GM18499 (cell line): ENCODE measurements at regions not wholly inside any gene's neighbourhood (a gene's known extent, or its start where the extent isn't known, plus 50 kb on each side); places are given as distances from the start of the nearest gene placed in this dataset.

ENCODE experiments used
- ATAC-seq: cut with Tn5 transposase; IDR thresholded peaks from one replicate; pipeline ENCODE4 v1.9.1; 2021; ENCODE audit warnings: moderate number of reproducible peaks; ENCODE audit not compliant: insufficient read depth, unreplicated experiment

DNA sequence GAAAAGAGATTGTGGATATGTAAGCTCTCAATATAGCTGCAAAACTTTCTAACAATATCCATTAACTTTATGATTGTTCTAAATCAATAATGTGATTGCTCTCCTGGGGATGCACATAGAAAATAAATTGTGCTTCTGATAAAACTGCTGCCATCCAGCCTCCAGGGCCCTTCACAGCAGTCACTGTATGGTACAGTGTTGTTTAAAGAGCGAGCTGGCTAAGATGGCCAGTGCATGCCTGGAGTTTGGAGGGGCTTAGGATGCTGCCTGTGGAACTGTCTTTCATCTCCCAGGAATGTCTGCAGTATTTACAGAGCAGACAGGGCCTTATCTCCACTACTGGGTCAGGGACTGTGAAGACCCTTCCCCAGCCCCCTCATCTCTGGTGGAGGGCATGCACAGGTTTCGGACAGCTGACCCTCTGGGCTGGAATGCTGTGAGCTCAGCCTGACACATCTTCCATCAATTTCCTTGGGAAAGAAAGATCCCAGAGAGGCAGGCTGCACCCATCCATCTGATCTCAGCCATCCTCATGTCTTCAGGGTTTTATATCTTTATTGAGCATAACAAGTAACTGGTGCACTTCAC, 137.0 kb downstream of the PLPP3 start:
- ATAC-seq, result no peak

DNA sequence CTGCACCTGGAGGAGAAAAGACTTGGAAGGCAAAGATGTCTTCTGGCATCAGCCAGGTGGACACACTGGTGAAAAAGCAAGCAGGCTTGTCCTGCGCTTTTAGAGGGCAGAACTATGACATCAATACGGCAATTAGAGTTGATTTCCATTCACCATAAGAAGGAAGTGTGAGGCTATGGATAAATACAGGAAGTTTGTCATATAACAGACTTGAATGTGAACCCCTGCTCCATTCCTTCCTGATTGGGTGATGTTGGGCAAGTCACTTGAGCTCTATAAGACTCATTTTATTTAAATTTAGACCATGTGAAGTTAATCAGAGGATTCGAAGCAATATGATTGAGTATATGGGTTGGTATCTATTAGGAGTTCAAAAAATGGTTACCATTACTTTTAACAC, 137.8 kb downstream of the PLPP3 start:
- no peak for ATAC-seq

DNA sequence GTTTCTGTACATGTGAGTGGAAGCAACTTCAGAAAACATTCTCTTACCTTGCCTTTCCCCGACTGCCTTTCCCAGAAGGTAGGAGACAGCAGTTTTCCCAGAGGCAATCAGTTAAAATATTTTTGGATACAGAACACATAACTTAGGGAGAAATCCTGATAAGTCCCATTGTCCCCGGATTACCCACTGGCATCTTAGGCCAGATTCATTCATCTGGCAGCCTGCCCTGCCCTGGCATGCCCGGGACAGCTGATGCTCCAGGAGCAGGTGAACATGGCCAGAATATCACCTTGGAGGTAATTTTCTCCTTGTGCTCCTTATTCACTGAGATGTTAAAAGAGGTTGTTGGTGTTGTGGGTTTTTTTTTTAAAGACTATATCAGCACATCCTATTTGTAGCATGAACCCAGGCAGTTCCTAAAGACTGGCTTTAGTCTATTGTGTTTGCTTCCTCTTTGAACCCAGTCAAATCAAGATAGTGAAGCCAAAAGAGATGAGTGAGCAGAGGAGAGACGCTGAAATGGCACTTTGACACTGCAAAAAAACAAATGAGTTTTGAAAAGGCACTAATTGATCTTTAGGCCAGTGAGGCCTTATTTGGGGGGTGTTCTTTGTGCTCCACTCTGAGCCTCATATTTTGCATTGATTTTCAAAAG, 139.6 kb downstream of the PLPP3 start:
- ATAC-seq, result no peak

DNA sequence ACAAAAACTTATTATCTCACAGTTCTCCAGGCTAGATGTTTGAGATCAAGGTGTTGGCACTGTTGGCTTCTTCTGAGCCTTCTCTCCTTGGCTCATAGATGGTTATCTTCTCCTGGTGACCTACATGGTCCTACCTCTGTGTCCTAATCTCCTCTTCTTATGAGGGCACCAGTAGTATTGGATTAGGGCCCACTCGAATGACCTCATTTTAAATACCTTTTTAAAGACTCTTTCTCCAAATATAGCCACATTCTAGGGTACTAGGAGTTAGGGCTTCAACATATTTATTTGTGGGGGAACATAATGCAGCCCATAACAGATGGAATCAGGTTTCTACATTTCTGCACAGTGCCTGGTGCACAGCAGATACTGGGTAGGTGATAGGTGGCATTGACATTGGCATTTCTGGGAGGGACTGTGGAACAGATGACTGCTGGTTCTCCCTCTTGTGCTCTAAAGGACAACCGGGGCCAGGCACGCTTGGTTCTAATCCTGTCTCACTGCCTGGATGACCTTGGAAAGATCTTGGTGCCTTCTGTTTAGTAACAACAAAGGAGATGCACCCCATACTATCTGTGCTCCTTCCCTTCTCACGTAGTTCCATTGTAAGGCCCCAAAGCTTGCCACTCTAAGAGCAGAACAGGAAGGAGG, 140.3 kb downstream of the PLPP3 start:
- no peak for ATAC-seq

DNA sequence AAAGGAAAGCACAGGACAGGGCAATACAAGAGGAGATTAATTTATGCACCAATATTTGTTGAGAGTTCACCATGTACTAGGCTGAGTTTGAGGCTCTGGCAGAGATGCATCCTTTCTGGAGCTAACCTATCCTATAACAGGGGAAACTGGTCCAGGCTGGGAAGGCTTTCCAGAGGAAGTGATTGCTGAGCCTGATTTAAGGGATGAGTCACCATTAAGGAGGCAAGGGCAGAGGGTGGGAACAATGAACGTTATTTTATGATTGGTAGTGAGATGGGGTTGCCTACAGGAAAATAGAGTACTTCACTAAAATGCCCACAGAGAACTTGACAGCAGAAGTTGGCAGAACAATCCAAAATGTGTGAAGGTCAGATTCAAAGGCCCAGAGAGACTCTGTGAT, 141.4 kb downstream of the PLPP3 start:
- ATAC-seq, result no peak

DNA sequence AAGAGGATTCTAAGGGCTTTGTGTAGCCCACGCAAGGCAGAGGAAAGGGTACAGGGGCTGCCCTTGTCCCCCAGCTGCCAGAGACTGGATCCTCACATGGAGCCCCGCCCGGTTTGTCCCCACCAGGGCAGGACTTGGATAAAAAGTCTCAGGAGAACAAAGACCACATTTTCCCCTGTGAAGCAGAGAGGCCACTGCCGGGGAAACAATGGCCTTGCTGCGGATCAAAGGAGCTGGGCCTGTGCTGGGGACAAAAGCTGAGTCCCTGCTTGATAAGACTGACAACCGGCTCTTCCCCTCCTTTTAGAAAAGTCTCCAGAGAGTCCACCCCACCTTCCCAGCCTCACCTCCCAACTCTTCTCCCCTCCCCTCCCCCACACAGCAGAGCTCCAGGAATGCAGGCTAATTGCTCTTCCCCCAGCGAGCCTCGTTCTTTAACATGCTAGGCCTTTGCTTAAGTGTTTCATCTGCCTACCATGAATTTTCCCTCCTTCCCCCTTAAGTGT, 142.4 kb downstream of the PLPP3 start:
- no peak for ATAC-seq

DNA sequence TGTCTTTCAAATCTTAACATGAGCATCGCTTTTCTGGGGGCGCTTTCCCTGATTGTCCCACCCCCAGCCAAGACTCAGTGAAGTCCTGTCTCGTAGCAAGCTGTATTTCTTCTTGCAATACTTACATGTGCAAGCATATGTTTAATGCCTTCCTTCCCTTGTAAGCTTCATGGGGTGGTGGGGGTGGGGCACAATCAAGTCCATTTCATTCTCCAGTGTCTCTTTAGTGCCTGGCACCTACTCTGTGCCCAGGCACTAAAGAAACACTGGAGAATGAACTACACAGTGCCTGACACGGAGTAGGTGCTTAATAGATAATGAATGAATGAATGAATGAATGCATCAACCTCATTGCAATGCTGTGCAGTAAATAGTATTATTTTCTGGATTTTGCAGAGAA, 143.1 kb downstream of the PLPP3 start:
- no peak for ATAC-seq

DNA sequence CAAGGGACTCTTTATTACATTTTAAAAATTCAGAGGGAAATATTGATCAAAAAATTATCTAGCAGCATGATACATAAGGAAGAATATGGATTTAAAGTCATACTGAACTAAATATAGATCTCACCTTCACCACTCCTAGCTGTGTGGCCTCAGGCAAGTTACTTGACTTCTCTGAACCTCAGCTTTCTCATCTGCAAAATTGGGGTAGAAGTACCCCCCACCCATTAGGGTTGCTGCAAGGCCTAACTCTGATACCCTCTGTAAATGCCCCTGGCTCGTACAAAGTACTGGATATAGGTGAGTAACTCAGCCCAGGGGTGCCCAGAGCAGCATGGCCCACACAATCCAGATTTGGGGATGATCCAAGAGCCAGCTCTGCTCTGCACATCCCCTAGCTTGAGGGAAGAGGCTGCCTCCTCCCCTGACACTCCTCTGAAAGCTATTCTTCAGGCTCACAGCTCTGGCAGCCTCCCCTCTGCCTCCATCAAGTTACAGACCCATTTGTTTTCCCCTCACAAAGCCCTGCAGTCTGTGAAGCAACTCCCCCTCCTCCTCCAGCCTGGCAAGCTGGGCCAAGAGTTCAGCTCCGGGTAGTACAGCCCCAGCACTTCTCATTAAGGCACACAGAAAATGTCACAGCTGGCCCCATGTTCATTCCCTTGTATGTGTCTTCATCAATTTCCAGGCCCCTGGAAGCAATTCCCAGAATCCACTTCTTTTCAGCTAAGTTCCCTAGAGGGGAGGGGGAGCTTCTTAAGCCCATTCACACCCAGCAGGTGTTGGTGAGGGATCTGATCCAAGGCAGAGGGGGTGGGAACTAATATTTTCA, 143.7 kb downstream of the PLPP3 start:
- ATAC-seq, result no peak

DNA sequence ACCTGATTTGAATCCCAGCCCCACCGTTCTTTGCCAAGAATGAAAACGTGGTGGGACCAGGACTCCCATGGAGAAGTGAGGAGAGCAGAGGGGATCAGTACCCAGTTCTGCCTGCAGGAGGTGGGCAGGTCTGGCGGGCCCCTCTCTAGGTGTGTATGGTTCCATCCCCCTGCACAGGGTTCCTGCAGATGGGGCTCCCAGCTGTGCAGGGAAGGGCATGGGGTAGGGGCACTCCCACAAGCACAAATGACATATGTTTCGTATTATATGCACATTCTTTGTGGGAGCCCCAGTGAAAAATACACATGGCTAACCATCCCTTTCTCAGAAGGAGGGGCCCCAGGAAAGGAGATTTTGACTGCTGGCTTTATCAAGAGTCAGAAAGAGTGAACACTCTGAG, 144.6 kb downstream of the PLPP3 start:
- no peak for ATAC-seq

DNA sequence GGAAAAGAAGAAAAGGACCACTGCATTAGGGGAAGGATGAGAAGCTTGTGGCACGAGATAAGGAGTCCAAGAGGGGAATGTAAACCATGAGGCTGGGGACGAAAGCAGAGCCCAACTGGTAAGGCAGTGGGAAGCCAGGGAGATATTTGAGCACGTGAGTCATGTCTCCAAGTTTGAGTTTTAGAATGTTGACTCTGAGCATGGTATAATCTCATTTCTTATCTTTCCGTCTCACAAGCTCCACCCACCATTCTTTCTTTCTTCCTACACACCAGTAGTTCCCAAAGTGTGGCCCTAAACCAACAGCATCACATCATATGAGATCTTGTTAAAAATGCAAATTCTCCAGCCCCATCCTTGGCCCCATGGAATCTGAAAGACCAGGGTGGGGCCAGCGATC, 145.3 kb downstream of the PLPP3 start:
- ATAC-seq, result no peak

DNA sequence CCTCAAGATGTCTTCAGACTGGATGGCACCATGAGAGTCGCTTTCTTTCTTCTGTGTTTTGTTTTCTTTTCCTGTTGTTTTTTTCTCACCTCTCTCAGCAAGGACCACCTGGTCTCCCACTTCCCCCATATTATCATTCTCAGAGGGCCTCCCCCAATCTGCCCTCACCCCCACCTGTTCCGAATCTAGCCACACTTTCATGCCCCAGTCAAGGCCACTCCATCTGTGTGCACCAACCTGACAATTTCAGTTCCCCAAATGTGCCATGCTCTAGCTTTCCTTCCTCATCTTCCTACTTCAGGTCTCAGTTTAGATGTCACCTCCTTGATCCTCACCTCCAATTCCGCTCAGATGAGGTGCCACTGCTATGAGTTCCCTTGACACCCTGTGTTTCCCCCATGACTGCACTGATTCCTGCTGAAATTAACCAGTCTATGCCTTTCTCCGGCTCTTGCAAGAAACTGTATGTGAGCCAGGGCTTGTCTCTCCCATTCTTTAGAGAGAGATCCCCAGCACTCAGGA, 146.2 kb downstream of the PLPP3 start:
- ATAC-seq, result no peak

DNA sequence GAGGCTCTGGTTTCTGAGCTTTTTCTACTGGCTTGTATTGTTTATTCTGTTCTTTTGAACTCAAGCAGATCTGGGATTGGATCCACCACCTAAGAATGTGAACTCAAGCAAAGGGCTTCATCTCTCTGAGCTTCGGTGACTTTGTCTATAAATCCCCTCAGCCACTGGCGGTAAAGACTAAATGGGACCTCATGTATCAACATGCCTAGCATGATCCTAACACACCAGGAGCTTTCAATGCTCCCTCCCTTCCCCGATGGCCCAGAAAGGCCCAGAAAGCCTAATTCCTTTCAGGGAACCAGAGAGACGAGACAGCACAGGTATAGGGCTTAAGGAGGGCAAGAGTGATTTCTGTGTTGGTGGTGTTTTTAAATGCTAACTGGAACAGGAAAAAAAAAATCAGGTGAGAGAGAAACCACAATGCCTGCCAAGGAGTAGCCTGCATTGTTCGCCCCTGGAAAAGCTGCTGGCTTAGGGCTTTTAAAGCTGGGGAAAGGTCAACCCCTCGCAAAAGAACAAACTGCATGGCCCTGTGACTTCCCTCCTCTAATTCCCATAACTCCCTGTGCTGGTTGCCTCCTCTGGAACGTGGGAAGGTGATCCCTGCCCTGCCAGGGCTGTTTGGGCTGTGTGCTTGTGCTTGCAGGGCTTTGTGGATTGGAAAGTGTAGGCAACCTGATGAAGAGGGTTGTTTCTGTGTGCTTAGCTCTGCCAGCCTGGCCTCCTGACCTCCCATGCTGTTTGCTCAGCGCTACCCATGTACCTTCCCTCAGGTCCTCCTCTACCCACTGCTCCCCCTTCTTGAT, 147.0 kb downstream of the PLPP3 start:
- ATAC-seq, result no peak

DNA sequence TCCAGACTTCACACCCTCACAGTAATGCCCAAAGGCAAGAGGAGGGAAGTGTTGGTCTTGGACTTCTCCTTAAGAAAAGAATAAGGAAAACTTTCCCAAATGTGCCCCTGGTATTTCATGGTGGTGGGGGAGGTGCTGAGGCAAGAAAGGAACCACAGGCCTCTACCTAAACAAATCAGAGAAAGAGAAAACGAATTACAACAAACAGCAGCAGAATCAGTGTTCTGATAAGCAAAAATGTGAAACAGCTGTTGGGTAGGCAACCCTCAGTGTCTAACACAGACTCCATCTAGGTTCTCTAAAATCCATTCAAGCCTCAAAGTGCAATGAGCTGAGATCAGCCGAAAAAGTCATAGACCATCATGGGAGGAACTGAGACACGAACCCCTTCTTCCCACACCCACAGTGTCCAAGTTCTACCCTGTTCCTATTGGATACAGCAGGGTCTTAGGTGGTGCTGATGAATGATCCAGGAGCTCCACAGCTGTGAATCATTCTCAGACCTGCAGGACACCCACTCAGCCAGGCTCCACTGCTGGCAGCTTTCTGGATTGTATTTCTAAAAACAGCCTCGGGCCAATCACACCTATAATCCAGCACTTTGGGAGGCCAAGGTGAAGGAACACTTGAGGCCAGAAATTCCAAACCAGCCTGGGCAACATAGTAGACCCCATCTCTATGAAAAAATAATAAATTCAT, 149.1 kb downstream of the PLPP3 start:
- no peak for ATAC-seq

DNA sequence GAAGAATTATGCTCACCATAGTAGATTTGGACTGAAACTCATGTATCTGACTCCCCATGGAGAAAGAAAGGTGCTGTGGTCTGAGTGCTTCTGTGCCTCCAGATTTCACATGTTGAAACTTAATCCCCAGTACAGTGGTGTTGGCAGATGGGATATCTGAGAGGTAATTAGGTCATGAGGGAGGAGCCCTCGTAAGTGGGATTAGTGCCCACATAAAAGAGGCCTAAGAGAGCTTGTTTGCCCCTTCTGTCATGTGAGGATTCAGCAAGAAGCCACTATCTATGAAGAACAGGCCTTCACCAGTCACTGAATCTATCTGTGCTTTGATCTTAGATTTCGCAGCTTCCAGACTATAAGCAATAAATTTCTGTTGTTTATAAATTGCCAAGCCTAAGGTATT, 150.1 kb downstream of the PLPP3 start:
- no peak for ATAC-seq

DNA sequence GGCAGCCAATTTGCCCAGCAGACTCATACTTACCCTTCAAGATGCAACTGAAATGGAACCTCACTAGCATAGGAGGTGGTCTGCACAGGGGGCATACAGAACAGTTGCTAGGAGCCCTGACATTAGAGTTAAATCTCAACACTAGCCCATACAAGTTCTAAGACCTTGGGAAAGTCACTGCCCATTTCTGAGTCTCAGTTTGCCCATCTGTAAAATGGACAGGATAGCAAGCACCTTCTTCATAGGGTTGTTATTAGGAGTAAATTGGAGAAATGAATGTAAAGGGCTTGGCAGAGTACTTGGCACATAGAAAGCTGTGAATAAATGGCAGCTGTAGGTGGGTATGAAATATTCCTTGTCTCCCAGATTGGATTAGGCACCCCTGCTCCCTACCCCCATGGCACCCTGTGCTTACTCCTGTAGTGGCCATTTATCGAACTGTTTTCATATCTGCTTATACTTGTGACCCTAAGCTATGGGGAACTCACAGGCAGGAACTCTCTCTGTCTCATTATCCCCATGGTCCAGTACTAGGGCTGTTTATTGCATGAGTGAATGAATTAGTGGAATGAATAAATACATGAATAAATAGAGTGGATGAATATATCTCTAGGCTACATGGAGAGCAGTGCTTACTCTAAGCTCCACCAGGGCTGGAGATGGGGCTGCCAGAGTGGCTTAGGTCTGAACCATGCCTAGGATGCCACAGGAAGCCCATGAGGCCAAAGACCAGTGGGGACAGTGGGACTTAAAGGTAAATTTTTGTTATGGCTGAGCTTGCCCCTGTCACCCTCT, 152.6 kb downstream of the PLPP3 start:
- ATAC-seq, result no peak

DNA sequence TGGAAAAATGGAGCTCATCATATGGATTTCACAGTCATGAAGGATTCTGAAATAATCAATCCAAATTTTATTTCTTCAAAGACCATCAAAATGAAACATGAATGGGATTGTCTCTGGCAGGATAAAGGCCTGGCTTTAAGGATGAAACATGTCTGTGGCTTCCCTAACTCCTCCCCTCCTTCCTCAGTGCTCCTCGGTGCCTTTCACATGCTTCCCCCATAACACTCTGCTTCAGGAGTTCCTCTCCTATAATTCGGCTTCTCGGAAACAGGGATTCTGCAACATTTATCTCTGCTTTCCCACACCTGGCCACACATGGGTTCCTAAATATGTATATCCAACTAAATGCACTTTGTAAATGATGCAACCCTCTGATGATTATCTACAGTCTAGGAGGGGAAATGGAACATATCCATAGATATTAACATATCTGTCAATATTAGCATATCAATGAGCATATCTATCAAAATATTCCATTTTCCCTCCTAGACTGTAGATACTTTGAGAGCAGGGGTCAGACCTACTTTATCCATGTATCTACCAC, 153.8 kb downstream of the PLPP3 start:
- ATAC-seq, result no peak

DNA sequence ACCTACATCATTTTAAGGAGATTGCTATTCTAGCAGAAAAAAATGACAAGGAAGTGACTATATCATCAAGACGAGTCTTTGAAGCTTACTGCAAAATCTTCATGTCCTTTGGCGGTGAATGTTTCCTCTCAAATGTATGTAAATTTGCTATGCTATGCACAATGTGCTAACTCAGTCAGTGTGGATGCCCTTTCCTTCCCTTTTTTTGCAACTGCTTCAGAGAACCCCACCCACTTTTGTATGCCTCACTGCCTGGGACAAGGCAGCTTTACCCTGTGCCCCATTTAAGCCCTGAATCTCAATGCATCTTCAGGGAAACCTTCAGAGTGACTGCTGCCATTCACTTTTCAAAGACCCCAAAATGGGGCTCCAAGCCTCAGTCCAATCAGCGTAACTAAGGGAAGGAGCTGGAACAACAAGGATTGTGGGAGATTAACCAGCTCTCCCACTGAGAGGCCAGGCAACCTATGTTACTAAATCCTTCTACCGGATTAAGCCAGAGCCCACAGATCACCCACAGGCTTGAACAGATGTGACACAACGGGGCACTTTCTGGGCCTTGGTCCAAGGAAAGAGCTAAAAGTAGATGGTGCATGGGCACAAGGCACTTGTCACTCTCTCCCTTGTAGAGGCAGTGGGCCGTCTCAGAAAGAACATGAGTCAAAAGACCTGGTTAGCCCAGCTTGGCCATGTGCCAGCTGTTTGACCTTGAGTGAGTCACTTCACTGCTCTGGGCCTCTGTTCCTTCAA, 154.4 kb downstream of the PLPP3 start:
- no peak for ATAC-seq

DNA sequence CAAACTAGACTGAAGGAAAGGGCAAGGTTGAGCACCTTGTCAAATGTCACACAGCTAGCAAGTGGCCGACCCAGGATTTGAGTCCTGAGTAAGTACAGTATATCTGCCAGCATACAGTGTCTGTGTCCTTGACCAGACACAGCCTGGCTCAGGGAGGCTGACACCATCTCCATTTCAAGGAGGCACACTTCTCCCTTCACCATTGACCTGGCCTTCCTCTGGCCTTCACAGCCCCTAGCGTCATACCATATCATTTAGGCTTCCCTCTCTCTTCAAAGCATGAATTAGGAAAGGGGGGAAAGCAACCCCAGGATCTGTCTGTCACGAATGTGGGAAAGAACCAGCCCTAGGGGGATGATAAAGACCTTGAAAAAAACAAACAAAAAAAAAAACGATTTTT, 155.6 kb downstream of the PLPP3 start:
- ATAC-seq, result no peak
